HCT116 (cell line): ENCODE measurements at regions not wholly inside any gene's neighbourhood (a gene's known extent, or its start where the extent isn't known, plus 50 kb on each side); places are given as distances from the start of the nearest gene placed in this dataset.

ENCODE experiments used
- ATAC-seq: fragments of 200-7000 bp; cut with Tn5 transposase; 2 replicates; pipeline ENCODE4 v1.9.1; 2020; ENCODE audit warnings: mild to moderate bottlenecking, moderate library complexity
- BruUV-seq: library from RNA; stranded (reverse); fragments of 400-500 nt; replicated peaks from 2 replicates; lab custom pipeline; 2021; lab: Mats Ljungman, UMichigan
- CTCF ChIA-PET: fragments of 300-600 bp; sonication (Branson Sonifier 250); formaldehyde crosslinking; loops from one replicate; lab custom pipeline; 2021; ENCODE audit warnings: antibody characterized with exemption; lab: Charles Lee
- POLR2A ChIA-PET: fragments of 300-600, 350-600 bp; sonication (Branson Sonifier 250); formaldehyde crosslinking; loops from one replicate; lab custom pipeline; 2021; ENCODE audit warnings: antibody characterized with exemption; lab: Charles Lee
- RAD21 ChIA-PET, 2 experiments: fragments of 300-600 bp; sonication (Branson Sonifier 250); formaldehyde crosslinking; loops; one replicate each; lab custom pipeline; 2023; ENCODE audit warnings: low total read pairs in 2 of 2; ENCODE audit not compliant: uncharacterized antibody in 2 of 2, unreplicated experiment in 2 of 2, low non-redundant PET in 1 of 2; lab: Charles Lee
- DNase-seq: peaks from one replicate; pipeline ENCODE4 v3.0.0-alpha.2; 2010; ENCODE audit warnings: low read depth, low spot score
- H2AFZ ChIP-seq: fragments of 200-600 bp; shearing (Covaris generic), sonication (generic); 2 replicates; pipeline ENCODE4 v1.6.1; 2017; ENCODE audit warnings: low read depth, mixed run types, mixed read lengths, antibody characterized with exemption, low read length; ENCODE audit not compliant: poor library complexity, severe bottlenecking
- H3K27ac ChIP-seq: 2 replicates; pipeline ENCODE4 v1.5.1; 2012; ENCODE audit warnings: low read depth, low read length
- H3K27me3 ChIP-seq: fragments of 200-600 bp; sonication (generic); 2 replicates; pipeline ENCODE4 v1.6.1; 2016; ENCODE audit warnings: mixed run types, low read length, mixed read lengths; ENCODE audit not compliant: insufficient read depth
- H3K36me3 ChIP-seq, 2 experiments: fragments of 200-500 bp in 1 of 2; fragments of 200-600 bp in 1 of 2; sonication (Bioruptor generic) in 1 of 2; sonication (generic) in 1 of 2; 2 replicates each; pipeline versions ENCODE4 v1.5.1 to v1.6.1; 2014 to 2016; ENCODE audit warnings: low read length in 2 of 2, inconsistent platforms in 1 of 2, mixed read lengths in 1 of 2, mixed run types in 1 of 2; ENCODE audit not compliant: insufficient read depth in 2 of 2, control insufficient read depth in 1 of 2
- H3K4me1 ChIP-seq, 2 experiments: fragments of 200-600 bp in 1 of 2; sonication (generic) in 1 of 2; 2 replicates each; pipeline versions ENCODE4 v1.5.1 to v1.6.1; 2012 to 2017; ENCODE audit warnings: low read length in 2 of 2, inconsistent platforms in 1 of 2, mild to moderate bottlenecking in 1 of 2, mixed read lengths in 1 of 2, mixed run types in 1 of 2, moderate library complexity in 1 of 2; ENCODE audit not compliant: insufficient read depth in 2 of 2, control insufficient read depth in 1 of 2
- H3K4me2 ChIP-seq: fragments of 200-600 bp; sonication (generic); 2 replicates; pipeline ENCODE4 v1.6.1; 2017; ENCODE audit warnings: mixed run types, low read length, mixed read lengths
- H3K4me3 ChIP-seq, 2 experiments: fragments of 200-600 bp in 1 of 2; sonication (generic) in 1 of 2; replicated peaks in 1 of 2; 2 replicates each; pipeline ENCODE4 v1.5.1; 2011 to 2016; ENCODE audit warnings: low read length in 2 of 2, control low read depth in 1 of 2, low read depth in 1 of 2, mild to moderate bottlenecking in 1 of 2, mixed read lengths in 1 of 2, mixed run types in 1 of 2
- H3K79me2 ChIP-seq: fragments of 200-600 bp; sonication (generic); 2 replicates; pipeline ENCODE4 v1.6.1; 2017; ENCODE audit warnings: mild to moderate bottlenecking, mixed run types, low read length, moderate library complexity, mixed read lengths; ENCODE audit not compliant: insufficient read depth
- H3K9ac ChIP-seq: fragments of 200-600 bp; sonication (generic); 2 replicates; pipeline ENCODE4 v1.6.1; 2016; ENCODE audit warnings: low read length, mixed read lengths
- H3K9me2 ChIP-seq: fragments of 200-600 bp; sonication (generic), shearing (Covaris generic); 2 replicates; pipeline ENCODE4 v1.6.1; 2017; ENCODE audit warnings: mixed run types, mild to moderate bottlenecking, moderate library complexity; ENCODE audit not compliant: insufficient read depth
- H3K9me3 ChIP-seq, 2 experiments: fragments of 200-500 bp in 1 of 2; fragments of 200-600 bp in 1 of 2; sonication (Bioruptor generic) in 1 of 2; sonication (generic) in 1 of 2; 2 replicates each; pipeline ENCODE4 v1.6.1; 2014 to 2017; ENCODE audit warnings: low read length in 2 of 2, mixed read lengths in 2 of 2, inconsistent platforms in 1 of 2, low read depth in 1 of 2, mild to moderate bottlenecking in 1 of 2, mixed run types in 1 of 2, moderate library complexity in 1 of 2; ENCODE audit not compliant: control insufficient read depth in 1 of 2, insufficient read depth in 1 of 2
- H4K20me1 ChIP-seq: fragments of 200-600 bp; sonication (generic), shearing (Covaris generic); 2 replicates; pipeline ENCODE4 v1.6.1; 2017; ENCODE audit warnings: mixed run types, mild to moderate bottlenecking, moderate library complexity; ENCODE audit not compliant: insufficient read depth
- CTCF ChIP-seq, 3 experiments: fragments of 200-600 bp in 1 of 3; sonication (generic) in 1 of 3; IDR thresholded peaks in 2 of 3; conservative IDR thresholded peaks in 1 of 3; 2 replicates each; pipeline ENCODE4 v1.5.1; 2012 to 2017; ENCODE audit warnings: low read depth in 2 of 3, low read length in 2 of 3, antibody characterized with exemption in 1 of 3, borderline replicate concordance in 1 of 3, control low read depth in 1 of 3, mild to moderate bottlenecking in 1 of 3, mixed read lengths in 1 of 3, mixed run types in 1 of 3, moderate library complexity in 1 of 3; ENCODE audit not compliant: insufficient read depth in 1 of 3
- EZH2phosphoT487 ChIP-seq: fragments of 200-600 bp; IDR thresholded peaks from 2 replicates; pipeline ENCODE4 v1.6.1; 2018; ENCODE audit warnings: antibody characterized with exemption, borderline replicate concordance
- ZFX ChIP-seq: fragments of 450-650 bp; IDR thresholded peaks from 2 replicates; pipeline ENCODE4 v1.6.1; 2017
- intact Hi-C: fragments of 100-400 bp; cut with micrococcal nuclease; formaldehyde crosslinking; loops from 2 replicates; pipeline ENCODE4 v1.10.0; 2022
- TF ChIP-seq, protein P1 (sequence below): IDR thresholded peaks from 2 replicates; pipeline ENCODE4 v1.6.1; 2012; ENCODE audit warnings: low read depth

DNA sequence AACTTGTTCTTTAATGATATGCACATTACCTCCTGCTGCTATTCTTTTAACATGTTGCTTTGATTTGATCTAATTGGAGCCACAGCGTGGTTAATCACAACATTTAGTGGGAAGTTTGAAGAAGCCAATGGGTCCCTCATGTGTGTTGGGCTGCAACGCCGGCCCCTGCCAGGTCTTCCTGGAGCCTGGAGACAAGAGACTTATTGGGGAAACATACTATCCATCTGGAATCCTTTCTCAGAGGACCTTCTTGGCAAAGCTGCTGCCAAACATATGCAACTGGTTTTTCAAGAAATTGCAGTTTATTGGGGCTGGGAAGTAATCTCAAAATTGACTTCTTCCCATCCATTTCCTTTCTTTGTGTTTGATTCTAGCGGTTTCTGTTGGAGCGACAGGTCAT is 396.3 kb upstream of the PROK2 start:
- BruUV-seq: no TSS peak

More for the DNA sequence above, 396.3 kb upstream of the PROK2 start:
- no peaks in the 10 kb centered on the region for H3K36me3 ChIP-seq
- POLR2A ChIA-PET: no interaction called here
- no peak for TF ChIP-seq ZFX
- TF ChIP-seq, protein P1, sequence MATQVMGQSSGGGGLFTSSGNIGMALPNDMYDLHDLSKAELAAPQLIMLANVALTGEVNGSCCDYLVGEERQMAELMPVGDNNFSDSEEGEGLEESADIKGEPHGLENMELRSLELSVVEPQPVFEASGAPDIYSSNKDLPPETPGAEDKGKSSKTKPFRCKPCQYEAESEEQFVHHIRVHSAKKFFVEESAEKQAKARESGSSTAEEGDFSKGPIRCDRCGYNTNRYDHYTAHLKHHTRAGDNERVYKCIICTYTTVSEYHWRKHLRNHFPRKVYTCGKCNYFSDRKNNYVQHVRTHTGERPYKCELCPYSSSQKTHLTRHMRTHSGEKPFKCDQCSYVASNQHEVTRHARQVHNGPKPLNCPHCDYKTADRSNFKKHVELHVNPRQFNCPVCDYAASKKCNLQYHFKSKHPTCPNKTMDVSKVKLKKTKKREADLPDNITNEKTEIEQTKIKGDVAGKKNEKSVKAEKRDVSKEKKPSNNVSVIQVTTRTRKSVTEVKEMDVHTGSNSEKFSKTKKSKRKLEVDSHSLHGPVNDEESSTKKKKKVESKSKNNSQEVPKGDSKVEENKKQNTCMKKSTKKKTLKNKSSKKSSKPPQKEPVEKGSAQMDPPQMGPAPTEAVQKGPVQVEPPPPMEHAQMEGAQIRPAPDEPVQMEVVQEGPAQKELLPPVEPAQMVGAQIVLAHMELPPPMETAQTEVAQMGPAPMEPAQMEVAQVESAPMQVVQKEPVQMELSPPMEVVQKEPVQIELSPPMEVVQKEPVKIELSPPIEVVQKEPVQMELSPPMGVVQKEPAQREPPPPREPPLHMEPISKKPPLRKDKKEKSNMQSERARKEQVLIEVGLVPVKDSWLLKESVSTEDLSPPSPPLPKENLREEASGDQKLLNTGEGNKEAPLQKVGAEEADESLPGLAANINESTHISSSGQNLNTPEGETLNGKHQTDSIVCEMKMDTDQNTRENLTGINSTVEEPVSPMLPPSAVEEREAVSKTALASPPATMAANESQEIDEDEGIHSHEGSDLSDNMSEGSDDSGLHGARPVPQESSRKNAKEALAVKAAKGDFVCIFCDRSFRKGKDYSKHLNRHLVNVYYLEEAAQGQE: no peak
- no peak for TF ChIP-seq EZH2phosphoT487
- no peak for TF ChIP-seq CTCF (IDR thresholded peaks at IDR 0.05 in 2 of 3, conservative IDR thresholded peaks at IDR 0.05 in 1 of 3; ENCODE audit: borderline replicate concordance in 1 of 3, insufficient read depth in 1 of 3, low read depth in 2 of 3, low read length in 2 of 3)
- no peak for ATAC-seq
- CTCF ChIA-PET: no interaction called here
- DNase-seq: no peak
- intact Hi-C loops: no loop called here
- H3K9me2 ChIP-seq: no peaks in the 10 kb centered on the region
- peaks cover 0 to 2% of the 10 kb centered on the region in 2 experiments; a peak in 1 of 4 replicates for H3K4me1 ChIP-seq
- no peak overlapping the region for H3K4me2 ChIP-seq
- H3K27ac ChIP-seq: no peak overlapping the region
- H3K4me3 ChIP-seq: no peak overlapping the region
- H3K9ac ChIP-seq: no peak overlapping the region
- H2AFZ ChIP-seq: no peak overlapping the region
- RAD21 ChIA-PET: no interaction called here
- no peaks in the 10 kb centered on the region for H3K9me3 ChIP-seq
- no peaks in the 10 kb centered on the region for H4K20me1 ChIP-seq
- H3K27me3 ChIP-seq: peaks cover 22% of the 10 kb centered on the region
- no peaks in the 10 kb centered on the region for H3K79me2 ChIP-seq
